ENCODE measurements at regions not wholly inside any gene's neighbourhood (a gene's known extent, or its start where the extent isn't known, plus 50 kb on each side); places are given as distances from the start of the nearest gene placed in this dataset.

DNA sequence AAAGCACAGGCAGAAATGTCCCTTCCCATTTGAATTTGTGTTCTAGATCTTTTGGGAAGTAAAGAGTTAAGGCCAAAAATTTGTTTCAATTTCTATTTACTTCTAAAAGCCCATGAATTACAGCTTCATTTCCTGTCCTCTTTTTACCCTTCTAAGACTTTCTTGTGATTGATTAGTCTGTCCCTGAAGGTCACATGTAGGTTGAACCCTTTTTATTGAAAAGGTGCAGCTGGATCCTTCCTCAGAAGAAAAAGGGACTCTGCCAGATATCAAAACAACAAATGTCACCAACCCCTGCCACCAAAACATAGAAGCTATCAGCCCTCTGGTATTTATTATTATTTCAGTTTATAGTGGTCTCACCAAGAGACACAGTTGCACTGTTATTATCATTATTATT is 424.9 kb upstream of the DPP6 start:
- no peaks in the 10 kb centered on the region for H3K36me3 ChIP-seq (ENCODE audit: control insufficient read depth, insufficient read depth, low read length)
- TF ChIP-seq, protein P1, sequence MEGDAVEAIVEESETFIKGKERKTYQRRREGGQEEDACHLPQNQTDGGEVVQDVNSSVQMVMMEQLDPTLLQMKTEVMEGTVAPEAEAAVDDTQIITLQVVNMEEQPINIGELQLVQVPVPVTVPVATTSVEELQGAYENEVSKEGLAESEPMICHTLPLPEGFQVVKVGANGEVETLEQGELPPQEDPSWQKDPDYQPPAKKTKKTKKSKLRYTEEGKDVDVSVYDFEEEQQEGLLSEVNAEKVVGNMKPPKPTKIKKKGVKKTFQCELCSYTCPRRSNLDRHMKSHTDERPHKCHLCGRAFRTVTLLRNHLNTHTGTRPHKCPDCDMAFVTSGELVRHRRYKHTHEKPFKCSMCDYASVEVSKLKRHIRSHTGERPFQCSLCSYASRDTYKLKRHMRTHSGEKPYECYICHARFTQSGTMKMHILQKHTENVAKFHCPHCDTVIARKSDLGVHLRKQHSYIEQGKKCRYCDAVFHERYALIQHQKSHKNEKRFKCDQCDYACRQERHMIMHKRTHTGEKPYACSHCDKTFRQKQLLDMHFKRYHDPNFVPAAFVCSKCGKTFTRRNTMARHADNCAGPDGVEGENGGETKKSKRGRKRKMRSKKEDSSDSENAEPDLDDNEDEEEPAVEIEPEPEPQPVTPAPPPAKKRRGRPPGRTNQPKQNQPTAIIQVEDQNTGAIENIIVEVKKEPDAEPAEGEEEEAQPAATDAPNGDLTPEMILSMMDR (IDR thresholded peaks at IDR 0.05) = no peak
- TF ChIP-seq POLR2AphosphoS5 (IDR thresholded peaks at IDR 0.05; ENCODE audit: low read depth, low read length) (no peak), TCF7L2 (IDR thresholded peaks at IDR 0.05; ENCODE audit: low read depth, low read length) (no peak), SIN3A (IDR thresholded peaks at IDR 0.05; ENCODE audit: borderline replicate concordance, insufficient read depth, low read depth, low read length) (no peak), REST (IDR thresholded peaks at IDR 0.05; ENCODE audit: insufficient read depth in 1 of 2, low read depth in 2 of 2, low read length in 1 of 2) (no peak)
- H3K27me3 ChIP-seq (ENCODE audit: control insufficient read depth, insufficient read depth, low read length) = no peaks in the 10 kb centered on the region
- H3K27ac ChIP-seq (ENCODE audit: low read length) = no peak overlapping the region
- H3K4me3 ChIP-seq (ENCODE audit: low read depth in 2 of 2, low read length in 2 of 2) = no peak overlapping the region
- in situ Hi-C loops (cut with HindIII; ENCODE audit: low pct_unique_long_range_greater_than_20kb, low sequenced_read_pairs) = no loop called here
- H3K9me3 ChIP-seq (ENCODE audit: control insufficient read depth, insufficient read depth, low read depth, low read length) = no peaks in the 10 kb centered on the region
- no peaks in the 10 kb centered on the region for H3K4me1 ChIP-seq (ENCODE audit: control insufficient read depth, insufficient read depth, low read length)
- CTCF ChIA-PET = no interaction called here
- intact Hi-C loops (cut with micrococcal nuclease; ENCODE audit: unreplicated experiment) = no loop called here
- DNase-seq (ENCODE audit: low read depth, low spot score) (no peak), ATAC-seq (no peak)
- POLR2A ChIA-PET = no interaction called here
- BruUV-seq (replicated peaks) = no TSS peak

DNA sequence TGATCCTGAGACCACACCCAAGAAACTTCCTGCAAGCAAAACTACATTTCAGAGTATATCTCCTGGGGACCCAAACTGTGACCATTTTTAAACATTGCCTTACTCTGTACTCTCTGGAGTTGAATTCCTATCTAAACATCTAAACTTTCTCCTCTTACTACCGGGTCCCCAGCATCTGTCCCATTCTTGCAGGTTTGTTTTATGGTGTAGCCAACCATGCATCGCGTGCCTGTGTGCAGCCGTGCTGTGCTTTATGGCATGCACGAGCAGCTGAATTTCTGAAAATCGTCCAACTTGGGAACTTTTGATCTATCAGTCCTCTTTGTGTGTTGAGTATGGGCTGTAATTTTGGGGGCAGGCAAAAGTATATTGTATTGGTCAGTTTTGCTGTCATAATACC is 423.8 kb upstream of the DPP6 start:
- BruUV-seq (replicated peaks) = no TSS peak
- CTCF ChIA-PET = no interaction called here
- Histone ChIP-seq H3K27ac (ENCODE audit: low read length) (no peak overlapping the region), H3K27me3 (ENCODE audit: control insufficient read depth, insufficient read depth, low read length) (no peaks in the 10 kb centered on the region), H3K4me3 (ENCODE audit: low read depth in 2 of 2, low read length in 2 of 2) (no peak overlapping the region), H3K36me3 (ENCODE audit: control insufficient read depth, insufficient read depth, low read length) (no peaks in the 10 kb centered on the region), H3K9me3 (ENCODE audit: control insufficient read depth, insufficient read depth, low read depth, low read length) (no peaks in the 10 kb centered on the region), H3K4me1 (ENCODE audit: control insufficient read depth, insufficient read depth, low read length) (no peaks in the 10 kb centered on the region)
- intact Hi-C loops (cut with micrococcal nuclease; ENCODE audit: unreplicated experiment) = no loop called here
- POLR2A ChIA-PET = no interaction called here
- in situ Hi-C loops (cut with HindIII; ENCODE audit: low pct_unique_long_range_greater_than_20kb, low sequenced_read_pairs) = no loop called here
- DNase-seq (ENCODE audit: low read depth, low spot score) (no peak), ATAC-seq (no peak)
- TF ChIP-seq TCF7L2 (IDR thresholded peaks at IDR 0.05; ENCODE audit: low read depth, low read length) = no peak
- TF ChIP-seq, protein P1 (IDR thresholded peaks at IDR 0.05) = no peak
- TF ChIP-seq SIN3A (IDR thresholded peaks at IDR 0.05; ENCODE audit: borderline replicate concordance, insufficient read depth, low read depth, low read length) = no peak
- TF ChIP-seq REST (IDR thresholded peaks at IDR 0.05; ENCODE audit: insufficient read depth in 1 of 2, low read depth in 2 of 2, low read length in 1 of 2) = no peak
- no peak for TF ChIP-seq POLR2AphosphoS5 (IDR thresholded peaks at IDR 0.05; ENCODE audit: low read depth, low read length)
